HG02571 (cell line): ENCODE measurements at regions not wholly inside any gene's neighbourhood (a gene's known extent, or its start where the extent isn't known, plus 50 kb on each side); places are given as distances from the start of the nearest gene placed in this dataset.

Source experiments
- ATAC-seq: cut with Tn5 transposase; IDR thresholded peaks from one replicate; pipeline ENCODE4 v1.9.1; 2021; ENCODE audit warnings: mild to moderate bottlenecking, moderate library complexity; ENCODE audit not compliant: unreplicated experiment

GRCh38 chr4:165666836-165667235 lies 206.2 kb upstream of the TLL1 start:
- no peak for ATAC-seq

- no peak for ATAC-seq
Measured at GRCh38 chr4:165667969-165668368, 205.1 kb upstream of the TLL1 start.

- ATAC-seq = no peak
Measured at GRCh38 chr4:165668694-165669093, 204.3 kb upstream of the TLL1 start.

- ATAC-seq = no peak
Measured at GRCh38 chr4:165677081-165677480, 196.0 kb upstream of the TLL1 start.

- ATAC-seq = no peak
Measured at GRCh38 chr4:165678236-165678935, 194.7 kb upstream of the TLL1 start.

- ATAC-seq = no peak
Measured at GRCh38 chr4:165678936-165679325, 194.1 kb upstream of the TLL1 start.

GRCh38 chr4:165680821-165681220 lies 192.2 kb upstream of the TLL1 start:
- no peak for ATAC-seq

- ATAC-seq = no peak
Measured at GRCh38 chr4:165682611-165683010, 190.4 kb upstream of the TLL1 start.

- no peak for ATAC-seq
Measured at GRCh38 chr4:165684177-165684805, 188.7 kb upstream of the TLL1 start.

- no peak for ATAC-seq
Measured at GRCh38 chr4:165686756-165687155, 186.3 kb upstream of the TLL1 start.

GRCh38 chr4:165689159-165689558 lies 183.9 kb upstream of the TLL1 start:
- no peak for ATAC-seq

GRCh38 chr4:165692082-165692481 lies 181.0 kb upstream of the TLL1 start:
- no peak for ATAC-seq

- no peak for ATAC-seq
Measured at GRCh38 chr4:165698272-165698671, 174.8 kb upstream of the TLL1 start.

- no peak for ATAC-seq
Measured at GRCh38 chr4:165699055-165699454, 174.0 kb upstream of the TLL1 start.

GRCh38 chr4:165700855-165701254 lies 172.2 kb upstream of the TLL1 start:
- ATAC-seq = no peak

- no peak for ATAC-seq
Measured at GRCh38 chr4:165707128-165707527, 165.9 kb upstream of the TLL1 start.

- no peak for ATAC-seq
Measured at GRCh38 chr4:165709516-165709915, 163.5 kb upstream of the TLL1 start.

- no peak for ATAC-seq
Measured at GRCh38 chr4:165709973-165710526, 163.0 kb upstream of the TLL1 start.

GRCh38 chr4:165711436-165711835 lies 161.6 kb upstream of the TLL1 start:
- no peak for ATAC-seq

GRCh38 chr4:165711912-165712311 lies 161.1 kb upstream of the TLL1 start:
- no peak for ATAC-seq

GRCh38 chr4:165714650-165715049 lies 158.4 kb upstream of the TLL1 start:
- no peak for ATAC-seq

- no peak for ATAC-seq
Measured at GRCh38 chr4:165715211-165715610, 157.8 kb upstream of the TLL1 start.
